ENCODE measurements at regions not wholly inside any gene's neighbourhood (a gene's known extent, or its start where the extent isn't known, plus 50 kb on each side); places are given as distances from the start of the nearest gene placed in this dataset.

- Histone ChIP-seq H3F3A (ENCODE audit: insufficient read depth, low read length) (peaks cover 16% of the 10 kb centered on the region), H4K20me1 (ENCODE audit: insufficient read depth, low read length) (no peaks in the 10 kb centered on the region), H3K9me3 (replicated peaks; ENCODE audit: insufficient read depth, low read length) (no peaks in the 10 kb centered on the region), H3K4me2 (ENCODE audit: low read depth, low read length) (peak overlapping the region; percentile 24; the same call in 1 of the 2 replicates), H3K4me3 (ENCODE audit: low read length) (no peak overlapping the region), H3K36me3 (replicated peaks; ENCODE audit: insufficient read depth, low read length) (no peaks in the 10 kb centered on the region), H3K27me3 (replicated peaks; ENCODE audit: insufficient read depth, low read length) (no peaks in the 10 kb centered on the region), H2AFZ (ENCODE audit: low read length) (no peak overlapping the region), H3K9me2 (replicated peaks; ENCODE audit: insufficient read depth, low read length) (no peaks in the 10 kb centered on the region), H3K4me1 (ENCODE audit: low read length) (peaks cover 46% of the 10 kb centered on the region), H3K27ac (ENCODE audit: low read length) (peak overlapping the region; percentile 0; the same call in 1 of the 2 replicates), H3K79me2 (ENCODE audit: low read length) (no peaks in the 10 kb centered on the region), H3K9ac (ENCODE audit: low read length) (no peak overlapping the region)
- peak; percentile 83 for DNase-seq
- no peak for TF ChIP-seq EZH2 (optimal IDR thresholded peaks at IDR 0.05; ENCODE audit: low read depth, low read length)
- TF ChIP-seq EZH2phosphoT487 (IDR thresholded peaks at IDR 0.05; ENCODE audit: low read length), result no peak
- TF ChIP-seq, protein P1, sequence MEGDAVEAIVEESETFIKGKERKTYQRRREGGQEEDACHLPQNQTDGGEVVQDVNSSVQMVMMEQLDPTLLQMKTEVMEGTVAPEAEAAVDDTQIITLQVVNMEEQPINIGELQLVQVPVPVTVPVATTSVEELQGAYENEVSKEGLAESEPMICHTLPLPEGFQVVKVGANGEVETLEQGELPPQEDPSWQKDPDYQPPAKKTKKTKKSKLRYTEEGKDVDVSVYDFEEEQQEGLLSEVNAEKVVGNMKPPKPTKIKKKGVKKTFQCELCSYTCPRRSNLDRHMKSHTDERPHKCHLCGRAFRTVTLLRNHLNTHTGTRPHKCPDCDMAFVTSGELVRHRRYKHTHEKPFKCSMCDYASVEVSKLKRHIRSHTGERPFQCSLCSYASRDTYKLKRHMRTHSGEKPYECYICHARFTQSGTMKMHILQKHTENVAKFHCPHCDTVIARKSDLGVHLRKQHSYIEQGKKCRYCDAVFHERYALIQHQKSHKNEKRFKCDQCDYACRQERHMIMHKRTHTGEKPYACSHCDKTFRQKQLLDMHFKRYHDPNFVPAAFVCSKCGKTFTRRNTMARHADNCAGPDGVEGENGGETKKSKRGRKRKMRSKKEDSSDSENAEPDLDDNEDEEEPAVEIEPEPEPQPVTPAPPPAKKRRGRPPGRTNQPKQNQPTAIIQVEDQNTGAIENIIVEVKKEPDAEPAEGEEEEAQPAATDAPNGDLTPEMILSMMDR (IDR thresholded peaks at IDR 0.05; ENCODE audit: low read length), result no peak
Observed at GRCh38 chr2:204049635-204050034, 113.1 kb downstream of the ICOS start.

- Histone ChIP-seq H3K27me3 (replicated peaks; ENCODE audit: insufficient read depth, low read length) (no peaks in the 10 kb centered on the region), H3K9me2 (replicated peaks; ENCODE audit: insufficient read depth, low read length) (no peaks in the 10 kb centered on the region), H3K9me3 (replicated peaks; ENCODE audit: insufficient read depth, low read length) (no peaks in the 10 kb centered on the region), H3K4me2 (ENCODE audit: low read depth, low read length) (no peak overlapping the region), H4K20me1 (ENCODE audit: insufficient read depth, low read length) (no peaks in the 10 kb centered on the region), H3K79me2 (ENCODE audit: low read length) (no peaks in the 10 kb centered on the region), H3K27ac (ENCODE audit: low read length) (no peak overlapping the region), H2AFZ (ENCODE audit: low read length) (no peak overlapping the region), H3K4me1 (ENCODE audit: low read length) (peaks cover 35% of the 10 kb centered on the region), H3K36me3 (replicated peaks; ENCODE audit: insufficient read depth, low read length) (no peaks in the 10 kb centered on the region), H3F3A (ENCODE audit: insufficient read depth, low read length) (peaks cover 11% of the 10 kb centered on the region), H3K9ac (ENCODE audit: low read length) (no peak overlapping the region), H3K4me3 (ENCODE audit: low read length) (no peak overlapping the region)
- TF ChIP-seq, protein P1 (IDR thresholded peaks at IDR 0.05; ENCODE audit: low read length), result no peak
- TF ChIP-seq EZH2phosphoT487 (IDR thresholded peaks at IDR 0.05; ENCODE audit: low read length) (no peak), EZH2 (optimal IDR thresholded peaks at IDR 0.05; ENCODE audit: low read depth, low read length) (no peak)
- DNase-seq, result no peak
Observed at GRCh38 chr2:204050681-204051080, 114.1 kb downstream of the ICOS start.

- no peak for DNase-seq
- no peak overlapping the region for H3K9ac ChIP-seq (ENCODE audit: low read length)
- H3K27me3 ChIP-seq (replicated peaks; ENCODE audit: insufficient read depth, low read length), result no peaks in the 10 kb centered on the region
- H2AFZ ChIP-seq (ENCODE audit: low read length), result no peak overlapping the region
- H3K27ac ChIP-seq (ENCODE audit: low read length), result no peak overlapping the region
- H4K20me1 ChIP-seq (ENCODE audit: insufficient read depth, low read length), result no peaks in the 10 kb centered on the region
- TF ChIP-seq EZH2 (optimal IDR thresholded peaks at IDR 0.05; ENCODE audit: low read depth, low read length), result no peak
- TF ChIP-seq EZH2phosphoT487 (IDR thresholded peaks at IDR 0.05; ENCODE audit: low read length), result no peak
- TF ChIP-seq, protein P1 (IDR thresholded peaks at IDR 0.05; ENCODE audit: low read length), result peak; percentile 22
- peaks cover 29% of the 10 kb centered on the region for H3K4me1 ChIP-seq (ENCODE audit: low read length)
- H3K9me3 ChIP-seq (replicated peaks; ENCODE audit: insufficient read depth, low read length), result no peaks in the 10 kb centered on the region
- no peak overlapping the region for H3K4me2 ChIP-seq (ENCODE audit: low read depth, low read length)
- peaks cover 4% of the 10 kb centered on the region for H3F3A ChIP-seq (ENCODE audit: insufficient read depth, low read length)
- H3K9me2 ChIP-seq (replicated peaks; ENCODE audit: insufficient read depth, low read length), result no peaks in the 10 kb centered on the region
- H3K79me2 ChIP-seq (ENCODE audit: low read length), result no peaks in the 10 kb centered on the region
- no peak overlapping the region for H3K4me3 ChIP-seq (ENCODE audit: low read length)
- no peaks in the 10 kb centered on the region for H3K36me3 ChIP-seq (replicated peaks; ENCODE audit: insufficient read depth, low read length)
Observed at GRCh38 chr2:204051476-204051875, 114.9 kb downstream of the ICOS start.
